Trophoblast cell (in vitro differentiated cells and primary cell): ENCODE measurements at regions not wholly inside any gene's neighbourhood (a gene's known extent, or its start where the extent isn't known, plus 50 kb on each side); places are given as distances from the start of the nearest gene placed in this dataset.

Experiments
- DNase-seq, 2 donors: peaks; one replicate each; pipeline ENCODE4 v3.0.0-alpha.2; 2016
- H2AFZ ChIP-seq: 2 replicates; pipeline ENCODE4 v1.6.1; 2013; ENCODE audit warnings: low read length, moderate library complexity, mild to moderate bottlenecking; ENCODE audit not compliant: insufficient read depth, poor library complexity
- H2AK5ac ChIP-seq: 2 replicates; pipeline ENCODE4 v1.6.1; 2013; ENCODE audit warnings: mild to moderate bottlenecking, low read length
- H2BK120ac ChIP-seq: 2 replicates; pipeline ENCODE4 v1.6.1; 2013; ENCODE audit warnings: low read length, mild to moderate bottlenecking, moderate library complexity; ENCODE audit not compliant: insufficient read depth, poor library complexity
- H2BK12ac ChIP-seq: 2 replicates; pipeline ENCODE4 v1.6.1; 2013; ENCODE audit warnings: mild to moderate bottlenecking, low read length, moderate library complexity
- H2BK5ac ChIP-seq: 2 replicates; pipeline ENCODE4 v1.6.1; 2013; ENCODE audit warnings: low read length, low read depth, moderate library complexity, mild to moderate bottlenecking; ENCODE audit not compliant: poor library complexity
- H3K14ac ChIP-seq: 2 replicates; pipeline ENCODE4 v1.6.1; 2013; ENCODE audit warnings: mild to moderate bottlenecking, low read length
- H3K18ac ChIP-seq: 2 replicates; pipeline ENCODE4 v1.6.1; 2013; ENCODE audit warnings: mild to moderate bottlenecking, low read length
- H3K23ac ChIP-seq: 2 replicates; pipeline ENCODE4 v1.6.1; 2013; ENCODE audit warnings: low read length
- H3K27ac ChIP-seq: 2 replicates; pipeline ENCODE4 v1.5.1; 2013; ENCODE audit warnings: low read depth, mild to moderate bottlenecking, inconsistent platforms, low read length, moderate library complexity
- H3K27me3 ChIP-seq: 2 replicates; pipeline ENCODE4 v1.6.1; 2013; ENCODE audit warnings: inconsistent platforms, mild to moderate bottlenecking, low read length, moderate library complexity; ENCODE audit not compliant: insufficient read depth
- H3K36me3 ChIP-seq, 2 experiments: 1 replicate in 1 of 2; 2 replicates in 1 of 2; pipeline ENCODE4 v1.6.1; 2013; ENCODE audit warnings: low read length in 2 of 2, mild to moderate bottlenecking in 2 of 2, moderate library complexity in 1 of 2; ENCODE audit not compliant: insufficient read depth in 2 of 2, control insufficient read depth in 1 of 2
- H3K4ac ChIP-seq: 2 replicates; pipeline ENCODE4 v1.6.1; 2013; ENCODE audit warnings: low read depth, mild to moderate bottlenecking, low read length, moderate library complexity
- H3K4me1 ChIP-seq, 2 experiments: 1 replicate in 1 of 2; 2 replicates in 1 of 2; pipeline ENCODE4 v1.6.1; 2013; ENCODE audit warnings: low read length in 2 of 2, mild to moderate bottlenecking in 2 of 2, moderate library complexity in 1 of 2; ENCODE audit not compliant: insufficient read depth in 2 of 2, control insufficient read depth in 1 of 2
- H3K4me2 ChIP-seq: 2 replicates; pipeline ENCODE4 v1.6.1; 2013; ENCODE audit warnings: inconsistent platforms, mild to moderate bottlenecking, low read length, moderate library complexity
- H3K4me3 ChIP-seq: 2 replicates; pipeline ENCODE4 v1.5.1; 2013; ENCODE audit warnings: mild to moderate bottlenecking, low read depth, low read length, inconsistent platforms
- H3K79me1 ChIP-seq: one replicate; pipeline ENCODE4 v1.6.1; 2013; ENCODE audit warnings: low read length
- H3K79me2 ChIP-seq: 2 replicates; pipeline ENCODE4 v1.6.1; 2013; ENCODE audit warnings: low read length, mild to moderate bottlenecking; ENCODE audit not compliant: control insufficient read depth, insufficient read depth, poor library complexity
- H3K9ac ChIP-seq: 2 replicates; pipeline ENCODE4 v1.6.1; 2013; ENCODE audit warnings: mild to moderate bottlenecking, low read length
- H3K9me3 ChIP-seq: 2 replicates; pipeline ENCODE4 v1.6.1; 2013; ENCODE audit warnings: low read depth, mild to moderate bottlenecking, control low read depth, inconsistent platforms, low read length; ENCODE audit not compliant: insufficient read depth
- H4K12ac ChIP-seq: 2 replicates; pipeline ENCODE4 v1.6.1; 2013; ENCODE audit warnings: low read depth, mild to moderate bottlenecking, low read length, moderate library complexity
- H4K8ac ChIP-seq: 2 replicates; pipeline ENCODE4 v1.6.1; 2013; ENCODE audit warnings: low read depth, mild to moderate bottlenecking, low read length, moderate library complexity
- H4K91ac ChIP-seq: one replicate; pipeline ENCODE4 v1.6.1; 2013; ENCODE audit warnings: low read depth, mild to moderate bottlenecking, low read length, moderate library complexity
- WGBS: extraction: QIAGEN DNeasy Blood & Tissue Kit; methylation state at CpG from one replicate; pipeline ENCODE4 v1.1.7; 2013; ENCODE audit warnings: missing lambda C conversion rate; ENCODE audit not compliant: insufficient read length, insufficient coverage; ENCODE audit errors: extremely low coverage; 5-methylcytosine and 5-hydroxymethylcytosine counted together

DNA sequence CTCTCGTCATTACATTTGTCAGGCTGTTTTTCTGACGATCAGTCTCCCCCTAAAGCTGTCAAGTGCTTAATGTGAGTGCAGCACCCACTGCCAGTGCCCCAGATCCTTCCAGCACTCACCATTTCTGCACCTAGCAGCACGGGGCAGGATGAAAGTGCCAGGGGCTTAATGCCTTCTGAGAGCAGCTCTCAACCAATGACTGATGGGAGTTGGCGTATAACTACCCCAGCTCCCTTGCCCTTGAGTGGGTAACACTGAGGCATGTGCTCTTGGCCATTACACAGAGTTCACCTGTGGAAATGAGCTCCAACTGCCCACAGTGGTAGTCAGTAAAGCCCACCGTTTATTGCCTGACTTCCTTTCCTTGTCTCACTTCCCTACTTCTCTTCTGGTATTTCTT, 226.2 kb upstream of the BCOR start:
- Histone ChIP-seq H4K12ac (no peak overlapping the region), H3K27me3 (no peaks in the 10 kb centered on the region), H2BK12ac (no peak overlapping the region), H2BK120ac (no peak overlapping the region), H3K36me3 (no peaks in the 10 kb centered on the region), H3K79me1 (no peaks in the 10 kb centered on the region), H3K9ac (no peak overlapping the region), H3K4me2 (no peak overlapping the region), H4K91ac (no peak overlapping the region), H3K27ac (no peak overlapping the region), H3K23ac (no peak overlapping the region), H2AK5ac (no peak overlapping the region), H2AFZ (no peak overlapping the region), H3K79me2 (no peaks in the 10 kb centered on the region), H3K4ac (no peak overlapping the region), H3K9me3 (no peaks in the 10 kb centered on the region), H3K18ac (no peak overlapping the region), H2BK5ac (no peak overlapping the region), H3K4me1 (no peaks in the 10 kb centered on the region), H4K8ac (no peak overlapping the region), H3K14ac (no peak overlapping the region), H3K4me3 (no peak overlapping the region)
- WGBS = no CpG with 5 or more reads among the region's 5 CpGs
- DNase-seq = no peak

GRCh38 chrX:40320819-40321218, 223.1 kb upstream of the BCOR start:
- no peak overlapping the region for H3K27ac ChIP-seq
- no peaks in the 10 kb centered on the region for H3K36me3 ChIP-seq
- H3K4me2 ChIP-seq = no peak overlapping the region
- no peak overlapping the region for H3K14ac ChIP-seq
- H3K27me3 ChIP-seq = no peaks in the 10 kb centered on the region
- H2AFZ ChIP-seq = no peak overlapping the region
- no peaks in the 10 kb centered on the region for H3K79me1 ChIP-seq
- H3K18ac ChIP-seq = no peak overlapping the region
- no peak overlapping the region for H4K12ac ChIP-seq
- H3K79me2 ChIP-seq = no peaks in the 10 kb centered on the region
- no peaks in the 10 kb centered on the region for H3K4me1 ChIP-seq
- no peak overlapping the region for H3K23ac ChIP-seq
- no peak overlapping the region for H3K4ac ChIP-seq
- no peak overlapping the region for H2BK5ac ChIP-seq
- peaks cover 2% of the 10 kb centered on the region for H3K9me3 ChIP-seq
- no peak overlapping the region for H4K91ac ChIP-seq
- H3K4me3 ChIP-seq = no peak overlapping the region
- no peak overlapping the region for H3K9ac ChIP-seq
- H2BK120ac ChIP-seq = no peak overlapping the region
- H4K8ac ChIP-seq = no peak overlapping the region
- H2BK12ac ChIP-seq = no peak overlapping the region
- DNase-seq = no peak
- no peak overlapping the region for H2AK5ac ChIP-seq

- Histone ChIP-seq H2BK120ac (no peak overlapping the region), H4K12ac (no peak overlapping the region), H3K79me1 (no peaks in the 10 kb centered on the region), H3K9ac (no peak overlapping the region), H3K14ac (no peak overlapping the region), H3K27ac (no peak overlapping the region), H3K18ac (no peak overlapping the region), H3K9me3 (peaks cover 2% of the 10 kb centered on the region), H3K23ac (no peak overlapping the region), H2AK5ac (no peak overlapping the region), H2BK5ac (no peak overlapping the region), H2BK12ac (no peak overlapping the region), H3K4me2 (no peak overlapping the region), H3K4ac (no peak overlapping the region), H4K8ac (no peak overlapping the region), H3K79me2 (no peaks in the 10 kb centered on the region), H2AFZ (no peak overlapping the region), H3K4me1 (no peaks in the 10 kb centered on the region), H4K91ac (no peak overlapping the region), H3K36me3 (peaks cover 0 to 2% of the 10 kb centered on the region in 2 experiments), H3K4me3 (no peak overlapping the region), H3K27me3 (no peaks in the 10 kb centered on the region)
- WGBS = no CpG with 5 or more reads among the region's 4 CpGs
- DNase-seq = no peak
These were observed 221.0 kb upstream of the BCOR start for GRCh38 chrX:40318801-40319200.

GRCh38 chrX:40318076-40318475, 220.3 kb upstream of the BCOR start:
- WGBS = no CpG with 5 or more reads among the region's 6 CpGs
- H2BK120ac ChIP-seq = no peak overlapping the region

More at GRCh38 chrX:40318076-40318475, 220.3 kb upstream of the BCOR start:
- Histone ChIP-seq H3K4ac (no peak overlapping the region), H3K23ac (no peak overlapping the region), H3K79me2 (no peaks in the 10 kb centered on the region), H3K4me3 (no peak overlapping the region), H4K91ac (no peak overlapping the region), H3K9ac (no peak overlapping the region), H3K4me2 (no peak overlapping the region), H3K4me1 (no peaks in the 10 kb centered on the region), H2BK5ac (no peak overlapping the region), H3K27ac (no peak overlapping the region), H2AFZ (no peak overlapping the region), H4K8ac (no peak overlapping the region), H3K18ac (no peak overlapping the region), H2AK5ac (no peak overlapping the region), H3K14ac (no peak overlapping the region), H2BK12ac (no peak overlapping the region), H3K27me3 (no peaks in the 10 kb centered on the region), H3K9me3 (peaks cover 2% of the 10 kb centered on the region), H3K36me3 (peaks cover 0 to 2% of the 10 kb centered on the region in 2 experiments), H3K79me1 (no peaks in the 10 kb centered on the region), H4K12ac (no peak overlapping the region)
- DNase-seq = no peak
